ENCODE measurements at regions not wholly inside any gene's neighbourhood (a gene's known extent, or its start where the extent isn't known, plus 50 kb on each side); places are given as distances from the start of the nearest gene placed in this dataset.
A peak's percentile ranks its signal among the peaks of the same experiment; 100 is the strongest.

GRCh38 chrX:93985344-93986307, 311.6 kb downstream of the FAM133A start:
- TF ChIP-seq CTCF (conservative IDR thresholded peaks at IDR 0.05; ENCODE audit: low read depth): no peak
- peak; percentile 13 for DNase-seq (ENCODE audit: low spot score)
- ChIA-PET POLR2A (ENCODE audit: low non-redundant PET) (no interaction called here), CTCF (interaction anchor here (0.6 kb wide), 1 partner anchor 93 kb away, joined by 3 read pairs; no protein-coding TSS in a partner anchor)
- no peak overlapping the region for H3K27ac ChIP-seq
